GM21360 (cell line): ENCODE measurements at regions not wholly inside any gene's neighbourhood (a gene's known extent, or its start where the extent isn't known, plus 50 kb on each side); places are given as distances from the start of the nearest gene placed in this dataset.
"Not testable (repeated sequence)": the region's sequence is repeated elsewhere in the genome, so short reads cannot be mapped to it uniquely, and the experiment has no call there.

ENCODE experiments used
- ATAC-seq: cut with Tn5 transposase; IDR thresholded peaks from one replicate; pipeline ENCODE4 v1.9.1; 2021; ENCODE audit warnings: mild to moderate bottlenecking, moderate library complexity; ENCODE audit not compliant: unreplicated experiment

DNA sequence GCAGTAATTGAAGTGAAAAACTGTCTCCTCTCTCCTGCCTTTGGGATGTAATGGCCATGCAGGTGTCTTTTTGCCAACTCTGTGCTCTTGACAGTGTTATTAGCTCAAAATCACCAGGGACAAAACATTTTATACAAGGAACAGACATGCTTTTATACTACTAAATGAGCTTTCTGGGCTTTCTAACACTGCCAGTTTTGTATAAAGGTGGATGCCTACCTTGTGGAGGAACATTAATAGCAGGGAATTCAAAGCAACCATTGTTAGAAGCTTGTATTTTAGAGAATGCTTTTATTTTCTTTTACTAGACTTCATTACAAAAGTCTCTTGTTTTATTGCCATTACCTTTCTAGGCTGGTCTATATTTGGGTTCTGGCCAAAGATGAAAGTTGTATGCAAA, 54.7 kb upstream of the ARSJ start:
- no peak for ATAC-seq

DNA sequence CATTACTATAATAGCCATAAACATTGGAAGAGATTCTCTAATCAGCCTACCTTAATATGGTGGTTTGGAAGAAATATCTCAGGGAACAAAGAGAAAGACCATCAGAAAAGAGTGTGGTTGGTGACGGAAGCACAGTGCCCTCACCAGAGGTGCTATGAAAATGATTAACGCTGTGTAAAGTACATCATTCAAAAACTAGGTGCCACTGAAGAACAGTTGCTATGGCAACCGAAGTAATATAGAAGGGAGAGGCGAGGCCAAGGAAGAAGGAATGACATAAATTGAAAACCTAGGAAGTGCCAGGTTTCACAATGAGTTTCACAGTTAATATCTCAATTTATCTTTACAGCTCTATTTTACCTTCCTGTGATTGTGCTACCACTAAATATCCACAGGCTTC, 57.0 kb upstream of the ARSJ start:
- no peak for ATAC-seq

DNA sequence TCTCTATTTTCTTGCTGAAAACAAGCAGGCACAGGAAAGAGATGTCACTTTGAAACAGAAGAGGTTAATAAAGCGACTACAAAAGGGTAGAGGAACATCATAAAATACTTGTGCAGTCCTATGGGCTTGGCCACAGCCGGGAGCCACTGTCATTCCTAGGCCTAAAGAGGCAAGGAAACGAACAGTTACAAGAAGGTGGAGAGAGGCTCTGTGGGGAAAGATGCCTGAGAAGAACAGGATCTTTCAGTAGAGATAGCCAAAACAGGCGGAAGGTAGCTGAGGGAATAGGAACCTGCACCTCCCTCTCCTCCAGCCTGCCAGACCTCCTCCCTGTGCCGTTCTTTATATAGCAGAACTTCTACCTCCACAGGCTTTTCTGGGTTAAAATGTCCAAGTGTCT, 57.4 kb upstream of the ARSJ start:
- no peak for ATAC-seq

DNA sequence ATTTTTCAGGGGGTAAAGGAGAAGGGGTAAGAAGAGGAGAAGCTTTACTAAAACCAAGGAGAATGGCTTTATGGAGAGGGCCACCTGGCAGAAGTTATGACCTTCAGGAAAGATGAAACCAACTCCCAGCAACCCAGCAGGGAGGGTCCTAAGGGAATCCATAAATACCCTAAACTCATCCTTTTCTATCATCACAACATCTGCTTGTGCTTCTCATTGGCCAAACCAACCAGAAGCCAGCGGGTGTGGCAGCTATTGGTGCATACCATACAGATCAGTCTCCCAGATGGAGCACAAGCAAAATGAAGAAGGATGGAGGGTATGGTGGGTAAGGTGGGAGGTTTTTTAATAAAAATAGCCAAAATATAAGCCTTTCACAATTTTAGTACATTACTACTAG, 58.5 kb upstream of the ARSJ start:
- no peak for ATAC-seq

DNA sequence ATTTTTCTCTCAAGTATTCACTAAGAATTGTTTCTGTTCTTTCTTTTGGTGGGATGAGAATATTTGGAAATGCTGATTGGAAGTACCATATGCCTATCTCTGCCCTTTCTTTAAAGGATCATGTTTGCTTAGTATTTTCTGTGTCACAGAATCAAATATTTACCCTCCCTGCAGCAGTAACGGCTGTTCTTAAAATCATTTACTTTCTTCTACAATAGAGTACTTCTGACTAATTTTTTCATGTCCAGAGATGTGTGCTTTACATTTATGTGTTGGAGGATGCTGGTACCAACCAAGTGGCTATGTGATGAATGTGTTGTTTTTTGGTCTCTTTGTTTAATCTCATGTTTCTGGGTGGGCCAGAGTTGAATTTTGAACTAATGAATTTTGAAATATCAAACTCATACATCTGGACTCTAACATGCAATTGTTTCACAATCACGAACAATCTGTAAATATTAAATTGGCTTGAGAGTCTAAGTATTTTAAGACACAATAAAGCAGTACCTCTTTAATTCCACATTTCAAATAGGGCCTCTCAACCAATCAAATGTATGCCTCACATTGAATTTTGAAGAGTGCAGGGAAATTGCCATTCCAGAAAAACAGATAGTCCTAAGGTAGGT, 59.4 kb upstream of the ARSJ start:
- ATAC-seq, result no peak

DNA sequence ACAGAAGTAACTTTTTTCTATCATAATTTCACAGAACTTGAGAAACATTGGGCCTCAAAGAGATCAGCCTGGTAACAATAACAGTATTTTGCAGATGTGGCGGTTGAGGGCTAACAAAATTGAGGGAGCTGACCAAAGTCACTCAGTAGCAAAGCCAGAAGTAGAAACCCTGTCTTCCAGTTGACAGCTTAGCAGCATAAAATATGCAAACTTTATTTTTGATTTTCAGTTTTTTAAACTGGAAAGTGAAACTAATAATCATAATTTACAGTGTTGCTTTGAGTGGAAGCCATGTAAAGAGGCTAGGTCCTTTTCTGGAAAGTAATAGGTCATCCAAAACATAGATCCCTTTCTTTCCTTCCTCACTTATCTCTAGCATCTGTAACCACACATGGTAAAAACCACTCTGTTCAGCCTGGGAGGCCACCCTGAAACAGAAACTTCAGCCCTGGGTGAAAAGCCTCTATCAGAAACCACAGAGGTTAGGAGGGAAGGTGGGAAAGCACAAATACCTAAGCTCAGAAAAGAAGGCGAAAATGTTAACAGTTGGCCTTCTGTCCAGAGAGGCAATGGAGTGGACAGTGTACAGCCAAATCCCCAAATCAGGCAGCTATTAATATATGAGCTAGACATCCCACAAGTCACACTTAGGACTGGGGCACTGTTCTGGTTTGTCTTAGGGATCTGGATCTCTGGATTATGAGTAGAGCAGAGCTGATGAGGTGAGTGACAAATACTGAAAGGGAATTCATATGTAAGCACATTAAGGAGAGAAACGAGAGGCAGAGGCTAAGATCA, 61.1 kb upstream of the ARSJ start:
- ATAC-seq, result peak; percentile 91

DNA sequence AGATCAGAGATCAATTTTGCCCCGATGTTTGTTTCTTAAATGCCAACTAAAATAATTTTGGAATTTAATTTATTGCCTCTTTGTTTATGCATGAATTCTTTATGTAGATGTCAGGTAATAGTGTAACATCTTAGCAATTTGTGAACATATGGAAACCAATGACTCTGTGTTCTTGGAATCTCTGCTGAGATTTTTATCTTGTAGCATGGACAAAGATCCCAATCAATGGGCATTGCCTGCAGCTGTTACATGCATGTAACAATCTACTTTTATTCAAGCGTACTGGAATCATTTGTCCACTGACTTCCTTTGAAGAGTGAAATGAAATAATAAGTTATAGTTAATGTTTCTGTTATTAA, 61.6 kb upstream of the ARSJ start:
- no peak for ATAC-seq

DNA sequence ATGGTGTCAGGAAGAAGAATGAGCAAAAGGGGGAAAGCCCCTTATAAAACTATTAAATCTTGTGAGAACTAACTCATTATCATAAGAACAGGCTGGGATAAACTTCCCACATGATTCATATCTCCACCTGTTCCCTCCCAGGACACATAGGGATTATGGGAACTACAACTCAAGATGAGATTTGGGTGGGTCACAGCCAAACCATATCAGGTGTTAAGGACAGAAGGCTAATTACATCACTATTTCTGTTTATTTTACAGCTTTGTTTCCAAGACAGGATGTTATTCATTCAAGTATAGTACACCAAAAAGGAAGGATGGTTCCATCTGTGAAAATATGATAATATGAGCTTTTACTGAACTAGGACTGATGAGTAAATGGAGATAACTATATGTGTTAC, 63.7 kb upstream of the ARSJ start:
- no peak for ATAC-seq

DNA sequence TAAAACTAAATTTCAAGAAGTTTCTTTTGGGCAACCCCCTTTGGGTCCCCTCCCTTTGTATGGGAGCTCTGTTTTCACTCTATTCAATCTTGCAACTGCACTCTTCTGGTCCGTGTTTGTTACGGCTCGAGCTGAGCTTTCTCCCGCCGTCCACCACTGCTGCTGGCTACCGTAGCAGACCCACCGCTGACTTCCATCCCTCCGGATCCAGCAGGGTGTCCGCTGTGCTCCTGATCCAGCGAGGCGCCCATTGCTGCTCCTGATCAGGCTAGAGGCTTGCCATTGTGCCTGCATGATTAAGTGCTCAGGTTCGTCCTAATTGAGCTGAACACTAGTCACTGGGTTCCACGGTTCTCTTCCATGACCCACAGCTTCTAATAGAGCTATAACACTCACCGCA, 64.9 kb upstream of the ARSJ start:
- ATAC-seq, result not testable (repeated sequence)

DNA sequence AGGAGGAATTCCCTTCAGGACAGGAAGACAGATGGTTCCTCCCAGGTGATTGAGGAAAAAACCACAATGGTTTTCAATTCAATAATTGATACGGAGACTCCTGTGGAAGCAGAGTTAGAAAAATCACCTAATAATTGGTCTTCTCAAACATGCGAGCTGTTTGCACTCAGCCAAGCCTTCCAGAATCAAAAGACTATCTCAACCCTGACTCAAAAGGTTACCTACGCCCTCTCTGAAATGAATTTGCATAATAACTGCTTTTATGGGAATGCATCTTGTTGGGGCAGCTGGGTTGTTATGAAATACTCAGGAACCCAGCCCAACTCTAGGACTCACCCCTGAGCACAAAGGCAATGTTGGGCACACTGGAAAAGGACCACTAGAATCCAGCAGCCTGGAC, 66.9 kb upstream of the ARSJ start:
- no peak for ATAC-seq

DNA sequence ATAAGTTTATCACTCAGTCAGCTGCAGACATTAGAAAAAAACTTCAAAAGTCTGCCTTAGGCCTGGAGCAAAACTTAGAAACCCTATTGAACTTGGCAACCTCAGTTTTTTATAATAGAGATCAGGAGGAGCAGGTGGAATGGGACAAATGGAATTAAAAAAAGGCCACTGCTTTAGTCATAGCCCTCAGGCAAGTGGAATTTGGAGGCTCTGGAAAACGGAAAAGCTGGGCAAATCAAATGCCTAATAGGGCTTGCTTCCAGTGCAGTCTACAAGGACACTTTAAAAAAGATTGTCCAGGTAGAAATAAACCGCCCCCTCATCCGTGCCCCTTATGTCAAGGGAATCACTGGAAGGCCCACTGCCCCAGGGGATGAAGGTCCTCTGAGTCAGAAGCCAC, 68.7 kb upstream of the ARSJ start:
- ATAC-seq, result not testable (repeated sequence)

DNA sequence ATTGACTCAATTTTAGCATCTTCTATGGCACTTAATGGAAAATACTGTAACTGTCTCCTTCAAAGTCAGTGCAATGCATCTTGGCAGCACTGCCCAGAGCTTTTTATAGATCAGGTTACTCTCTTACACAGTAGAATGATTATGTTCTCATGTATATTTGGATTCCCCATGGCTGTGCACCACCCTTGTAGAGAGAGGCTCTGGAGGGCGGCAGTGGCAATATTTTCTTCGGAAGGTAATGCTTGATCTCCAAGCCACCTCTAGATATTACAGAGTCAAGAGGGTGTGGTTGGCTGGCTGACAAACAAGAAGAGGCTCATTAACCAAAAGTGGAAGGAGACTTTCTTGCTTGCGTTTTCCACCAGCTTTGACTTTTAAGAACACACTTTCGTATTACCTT, 72.8 kb upstream of the ARSJ start:
- ATAC-seq, result no peak

DNA sequence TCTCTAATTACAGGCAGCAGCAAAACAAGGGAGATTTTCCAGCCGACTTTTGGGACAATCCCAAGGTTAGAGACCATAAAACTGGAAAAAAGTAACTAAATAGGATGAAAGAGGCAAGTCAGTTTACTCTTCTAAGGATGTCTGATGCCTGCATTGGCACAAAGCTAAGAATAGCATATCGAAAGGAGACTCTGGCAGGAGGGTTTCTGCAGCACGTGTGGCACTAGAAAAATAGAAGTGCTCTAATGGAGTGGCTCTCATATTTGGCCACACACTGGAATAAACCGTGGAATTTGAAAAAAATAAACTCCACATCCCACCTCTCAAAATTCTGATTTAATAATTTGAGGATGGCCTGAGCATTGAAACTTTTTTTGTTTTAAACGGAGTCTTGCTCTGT, 77.2 kb upstream of the ARSJ start:
- ATAC-seq, result no peak

DNA sequence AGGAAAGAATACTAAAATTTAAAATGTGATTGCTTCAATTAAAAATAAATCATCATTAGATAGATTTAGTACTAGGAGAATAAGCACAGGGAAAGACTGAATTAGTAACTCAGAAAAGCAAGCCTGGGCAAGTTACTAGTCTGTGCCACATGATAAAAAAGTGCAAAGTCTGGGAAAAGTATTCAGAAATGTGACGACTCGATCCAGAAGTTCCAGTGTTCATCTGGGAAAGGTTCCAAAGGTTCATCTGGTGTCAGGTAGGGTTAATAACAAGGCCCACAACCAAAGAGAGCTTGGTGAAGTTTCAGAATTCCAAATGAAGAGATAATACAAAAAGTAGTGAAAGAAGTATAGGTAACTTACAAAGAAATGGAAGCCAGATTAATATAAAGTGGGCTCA, 78.3 kb upstream of the ARSJ start:
- no peak for ATAC-seq

DNA sequence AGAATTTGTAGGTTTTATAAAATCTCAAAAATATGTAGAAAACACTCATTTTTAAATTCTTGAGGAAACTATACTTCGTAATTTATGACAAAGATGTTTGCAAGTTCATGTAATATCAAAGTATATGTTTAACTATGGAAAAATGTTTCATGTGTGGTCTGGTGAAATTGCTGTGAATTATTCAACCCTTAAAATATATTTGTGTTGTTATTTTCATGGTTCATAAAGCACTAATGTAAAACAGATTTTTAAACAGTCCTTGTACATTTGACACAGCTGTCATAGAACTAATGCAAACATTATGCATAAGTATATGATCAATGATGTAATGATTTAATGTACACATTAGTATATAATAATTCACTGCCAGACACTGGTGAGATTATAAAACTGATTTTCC, 83.1 kb upstream of the ARSJ start:
- no peak for ATAC-seq

DNA sequence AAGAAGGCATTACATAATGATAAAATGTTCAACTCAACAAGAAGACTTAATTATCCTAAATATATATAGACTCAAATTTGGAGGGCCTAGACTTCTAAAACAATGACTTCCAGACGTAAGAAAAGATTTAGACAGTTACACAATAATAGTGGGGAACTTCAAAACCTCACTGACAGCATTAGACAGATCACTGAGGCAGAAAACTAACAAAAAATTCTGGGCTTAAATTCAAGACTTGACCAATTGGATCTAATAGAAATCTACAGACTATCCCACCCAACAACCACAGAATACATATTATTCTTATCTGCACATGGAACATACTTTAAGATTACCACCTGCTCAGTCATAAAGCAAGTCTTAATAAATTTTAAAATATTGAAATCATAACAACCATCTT, 93.3 kb upstream of the ARSJ start:
- no peak for ATAC-seq

DNA sequence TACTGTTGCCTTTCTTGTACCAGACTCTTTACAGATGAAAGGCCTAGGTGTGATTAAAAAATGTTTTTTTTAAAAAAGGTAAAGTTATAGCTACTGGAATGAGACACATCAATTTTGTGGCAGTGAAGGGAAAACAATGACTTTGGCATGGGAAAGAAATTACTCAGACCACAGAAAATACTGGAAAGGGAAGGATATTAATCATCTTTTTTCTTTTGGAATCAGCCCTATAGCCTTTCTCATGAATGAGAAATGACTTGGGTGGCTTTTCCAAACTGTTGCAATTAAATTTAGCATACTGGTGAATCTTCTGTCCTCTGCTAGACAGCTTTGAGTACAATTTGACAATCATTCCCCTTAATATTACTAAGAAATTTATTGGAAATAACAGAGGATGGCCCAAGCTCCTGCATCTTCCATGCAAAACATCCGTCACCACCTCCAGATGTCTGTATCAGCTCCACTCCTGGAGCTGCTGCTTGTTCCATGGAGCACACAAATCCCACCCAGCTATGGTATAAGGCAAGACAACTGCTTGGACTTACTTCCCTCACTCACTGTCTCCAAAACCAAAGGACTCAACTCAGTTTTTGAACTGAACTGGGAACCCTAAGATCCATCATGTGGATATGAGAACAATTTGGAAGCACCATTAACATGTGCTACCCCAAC, 97.6 kb upstream of the ARSJ start:
- ATAC-seq, result no peak

DNA sequence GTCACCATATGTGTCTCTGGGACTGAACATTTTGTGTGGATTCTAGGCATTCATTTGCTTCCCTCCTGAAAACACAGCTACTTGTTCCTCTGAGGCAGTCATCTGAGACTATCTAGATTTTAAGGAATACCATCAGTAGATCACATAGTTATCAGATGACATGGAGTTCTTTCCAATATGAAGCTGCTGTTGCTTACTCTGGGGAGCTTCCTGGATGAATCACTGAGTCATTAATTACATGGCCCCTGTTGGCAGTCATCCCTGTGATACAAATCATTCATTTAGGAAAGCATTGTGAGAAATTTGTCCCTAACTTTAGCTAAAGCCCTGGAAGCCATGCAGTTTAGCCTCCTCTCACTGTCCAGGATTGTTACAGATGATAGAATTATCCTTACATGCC, 98.2 kb upstream of the ARSJ start:
- ATAC-seq, result no peak

DNA sequence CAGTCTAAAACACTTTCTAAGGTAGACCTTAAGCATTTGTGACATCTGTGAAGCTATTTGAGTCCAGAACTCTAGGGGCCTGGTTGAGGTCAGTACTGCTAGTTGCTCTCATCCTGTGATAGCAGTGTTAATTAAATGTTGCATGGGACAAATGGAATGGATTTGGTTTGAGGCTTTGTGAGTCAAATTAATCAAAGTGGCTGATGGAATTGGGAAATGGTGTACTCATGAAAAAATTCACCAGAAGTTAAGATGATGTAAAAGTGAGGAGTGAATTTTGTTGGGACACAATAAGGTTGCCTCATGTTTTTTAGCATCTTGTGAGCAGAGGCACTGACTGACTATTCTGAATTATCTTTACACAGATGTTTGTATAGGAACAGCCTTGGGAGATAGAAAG, 99.2 kb upstream of the ARSJ start:
- ATAC-seq, result no peak

DNA sequence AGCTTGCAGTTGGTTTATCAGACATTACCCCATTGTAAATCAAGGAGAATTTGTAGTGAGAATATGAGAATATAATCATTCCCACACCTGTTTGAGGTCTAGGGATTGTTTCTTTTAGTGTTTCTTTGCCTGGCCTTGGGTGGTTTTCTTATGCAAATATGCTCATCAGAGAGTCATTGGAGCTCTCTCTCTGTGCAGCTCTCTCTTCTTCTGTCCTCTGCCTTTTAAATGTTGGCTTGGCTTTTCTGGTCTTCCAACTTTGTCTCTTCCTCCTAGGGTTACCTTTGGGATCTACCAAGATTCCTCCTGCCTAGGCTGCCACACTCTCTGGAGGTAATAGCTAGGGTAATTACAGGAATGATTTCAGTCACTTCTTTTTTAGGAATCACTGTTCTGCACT, 102.3 kb upstream of the ARSJ start:
- no peak for ATAC-seq

DNA sequence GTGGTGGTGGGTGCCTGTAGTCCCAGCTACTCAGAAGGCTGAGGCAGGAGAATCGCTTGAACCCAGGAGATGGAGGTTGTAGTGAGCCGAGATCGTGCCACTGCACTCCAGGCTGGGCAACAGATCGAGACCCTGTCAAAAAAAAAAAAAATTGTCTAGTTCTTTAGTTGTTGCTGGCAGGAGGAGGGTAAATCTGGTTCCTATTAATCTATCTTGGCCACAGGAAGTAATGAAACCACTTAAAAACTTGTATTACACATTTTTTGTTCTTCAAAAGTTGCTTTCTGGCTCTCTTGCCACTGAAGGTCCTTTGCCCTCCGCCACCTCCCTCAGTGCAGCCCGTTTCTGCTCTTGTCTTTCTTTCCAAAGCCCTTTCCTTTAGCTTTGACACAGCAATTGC, 102.9 kb upstream of the ARSJ start:
- ATAC-seq, result no peak

DNA sequence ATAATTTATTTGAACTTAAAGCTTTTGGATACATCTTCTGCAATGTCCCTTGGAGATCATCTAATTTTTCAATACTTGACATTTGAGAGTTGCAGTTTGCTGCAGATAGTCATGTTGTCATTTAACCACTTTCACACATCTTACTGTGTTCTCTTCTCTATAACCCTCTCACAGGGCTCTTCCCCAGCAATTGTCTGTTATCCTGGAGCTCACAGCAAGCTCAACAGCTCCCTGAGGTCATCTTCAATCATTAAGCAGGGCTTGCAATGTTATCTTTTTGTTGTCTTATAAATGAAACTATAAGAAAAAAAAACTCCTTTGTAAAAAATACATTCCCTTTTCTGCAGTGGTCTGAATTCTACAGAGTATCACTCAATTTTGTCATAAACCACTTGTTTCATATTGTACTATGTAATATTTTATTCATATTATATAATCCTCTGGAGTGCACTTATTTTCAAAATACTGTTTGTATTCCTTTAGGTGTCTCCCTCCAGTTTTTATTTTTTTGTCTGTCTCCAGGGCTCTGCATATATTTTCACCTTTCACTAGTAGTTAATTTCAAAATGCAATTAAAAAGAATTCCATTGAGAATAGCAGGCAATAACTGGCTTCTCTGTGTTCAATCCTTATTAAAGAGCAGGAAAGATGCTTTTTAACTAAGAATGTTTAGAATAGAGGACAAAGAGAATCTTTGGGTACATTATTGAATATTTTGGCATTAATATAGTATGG, 106.3 kb upstream of the ARSJ start:
- ATAC-seq, result no peak
